22Rv1 (cell line): ENCODE measurements at regions not wholly inside any gene's neighbourhood (a gene's known extent, or its start where the extent isn't known, plus 50 kb on each side); places are given as distances from the start of the nearest gene placed in this dataset.

Experiments used
- H3K27ac ChIP-seq: fragments of 450-650 bp; 2 replicates; pipeline ENCODE4 v1.5.1; 2017
- ZFX ChIP-seq: fragments of 450-650 bp; IDR thresholded peaks from 2 replicates; pipeline ENCODE4 v1.6.1; 2017; ENCODE audit warnings: antibody characterized with exemption, borderline replicate concordance
- TF ChIP-seq, protein P1 (sequence below): fragments of 450-650 bp; IDR thresholded peaks from 2 replicates; pipeline ENCODE4 v1.5.1; 2017; ENCODE audit warnings: mild to moderate bottlenecking

DNA sequence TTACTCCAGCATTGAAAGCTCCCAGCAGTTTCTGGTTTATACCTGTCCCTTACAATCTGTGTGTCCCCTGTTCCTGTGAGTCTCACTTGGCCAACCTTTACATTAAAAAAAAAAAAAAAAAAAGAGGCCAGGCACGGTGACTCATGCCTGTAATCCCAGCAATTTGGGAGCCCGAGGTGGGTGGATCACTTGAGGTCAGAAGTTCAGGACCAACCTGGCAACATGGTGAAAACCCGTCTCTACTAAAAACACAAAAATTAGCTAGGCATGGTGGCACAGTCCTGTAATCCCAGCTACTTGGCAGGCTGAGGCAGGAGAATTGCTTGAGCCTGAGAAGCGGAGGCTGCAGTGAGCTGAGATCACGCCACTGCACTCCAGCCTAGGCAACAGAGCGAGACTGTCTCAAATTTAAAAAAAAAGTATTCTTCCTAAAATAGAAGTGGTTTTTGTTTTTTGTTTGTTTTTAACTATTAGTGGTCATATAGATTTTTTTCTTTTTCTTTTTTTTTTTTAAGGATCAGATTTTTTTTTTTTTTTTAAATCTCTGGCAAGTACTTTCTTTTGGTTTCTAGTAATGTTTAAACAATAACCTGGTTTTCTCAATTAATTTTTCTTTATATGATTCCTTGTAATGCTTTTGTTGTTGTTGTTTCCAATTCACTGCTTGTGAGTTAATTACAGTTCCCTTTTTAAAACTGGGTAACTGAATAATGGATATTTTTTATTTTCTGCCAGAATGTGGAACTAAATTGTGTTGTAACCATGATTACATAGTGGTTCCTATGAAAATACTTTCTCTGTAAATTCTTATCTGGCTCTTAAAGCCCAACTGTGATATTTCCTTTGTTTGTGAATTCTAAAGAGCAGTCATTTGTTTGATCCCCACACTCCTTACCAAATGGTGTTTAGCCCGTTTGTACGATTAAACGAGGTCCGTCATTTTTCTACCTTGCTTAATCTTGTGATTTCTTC is 116.8 kb downstream of the CTAGE1 start:
- TF ChIP-seq ZFX: no peak
- TF ChIP-seq, protein P1, sequence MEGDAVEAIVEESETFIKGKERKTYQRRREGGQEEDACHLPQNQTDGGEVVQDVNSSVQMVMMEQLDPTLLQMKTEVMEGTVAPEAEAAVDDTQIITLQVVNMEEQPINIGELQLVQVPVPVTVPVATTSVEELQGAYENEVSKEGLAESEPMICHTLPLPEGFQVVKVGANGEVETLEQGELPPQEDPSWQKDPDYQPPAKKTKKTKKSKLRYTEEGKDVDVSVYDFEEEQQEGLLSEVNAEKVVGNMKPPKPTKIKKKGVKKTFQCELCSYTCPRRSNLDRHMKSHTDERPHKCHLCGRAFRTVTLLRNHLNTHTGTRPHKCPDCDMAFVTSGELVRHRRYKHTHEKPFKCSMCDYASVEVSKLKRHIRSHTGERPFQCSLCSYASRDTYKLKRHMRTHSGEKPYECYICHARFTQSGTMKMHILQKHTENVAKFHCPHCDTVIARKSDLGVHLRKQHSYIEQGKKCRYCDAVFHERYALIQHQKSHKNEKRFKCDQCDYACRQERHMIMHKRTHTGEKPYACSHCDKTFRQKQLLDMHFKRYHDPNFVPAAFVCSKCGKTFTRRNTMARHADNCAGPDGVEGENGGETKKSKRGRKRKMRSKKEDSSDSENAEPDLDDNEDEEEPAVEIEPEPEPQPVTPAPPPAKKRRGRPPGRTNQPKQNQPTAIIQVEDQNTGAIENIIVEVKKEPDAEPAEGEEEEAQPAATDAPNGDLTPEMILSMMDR: no peak
- no peak overlapping the region for H3K27ac ChIP-seq

DNA sequence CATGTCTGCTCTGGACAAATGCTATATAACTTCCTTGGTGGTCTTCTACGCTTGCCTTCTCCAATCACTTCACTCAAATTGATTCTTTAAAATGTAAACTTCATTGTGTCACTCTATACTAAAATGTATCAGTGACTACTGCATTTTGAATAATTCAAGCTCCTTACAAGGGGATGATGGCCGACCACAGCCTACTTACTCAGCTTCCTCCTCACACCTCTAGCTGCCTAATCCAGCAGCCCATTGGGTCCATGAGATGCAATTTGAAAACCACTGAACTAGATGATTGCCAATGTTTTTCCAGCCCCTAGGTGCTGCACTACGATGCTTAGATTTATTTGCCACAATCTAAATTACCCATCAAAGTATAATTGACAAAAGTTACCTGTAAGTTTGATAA is 120.7 kb downstream of the CTAGE1 start:
- no peak for TF ChIP-seq ZFX
- TF ChIP-seq, protein P1: no peak
- no peak overlapping the region for H3K27ac ChIP-seq

DNA sequence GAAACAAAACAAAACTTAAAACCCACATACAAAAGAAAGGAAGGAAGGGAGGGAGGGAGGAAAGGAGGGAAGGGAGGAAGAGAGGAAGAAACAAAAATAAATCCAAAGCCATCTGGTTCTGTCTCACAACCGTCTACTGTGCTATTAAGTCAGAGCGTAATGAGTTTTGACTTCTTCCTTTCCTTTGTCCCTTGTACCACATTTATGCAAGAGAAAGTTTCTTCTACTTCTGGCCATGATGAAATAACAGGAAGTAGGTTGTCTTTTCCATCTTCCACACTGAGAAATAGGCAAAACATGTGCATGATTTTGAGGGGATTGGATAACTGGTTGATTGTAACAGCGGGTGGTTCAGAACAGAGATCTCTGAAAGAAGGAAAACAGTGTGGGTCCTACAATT is 121.4 kb downstream of the CTAGE1 start:
- TF ChIP-seq ZFX: no peak
- TF ChIP-seq, protein P1: no peak
- H3K27ac ChIP-seq: no peak overlapping the region

DNA sequence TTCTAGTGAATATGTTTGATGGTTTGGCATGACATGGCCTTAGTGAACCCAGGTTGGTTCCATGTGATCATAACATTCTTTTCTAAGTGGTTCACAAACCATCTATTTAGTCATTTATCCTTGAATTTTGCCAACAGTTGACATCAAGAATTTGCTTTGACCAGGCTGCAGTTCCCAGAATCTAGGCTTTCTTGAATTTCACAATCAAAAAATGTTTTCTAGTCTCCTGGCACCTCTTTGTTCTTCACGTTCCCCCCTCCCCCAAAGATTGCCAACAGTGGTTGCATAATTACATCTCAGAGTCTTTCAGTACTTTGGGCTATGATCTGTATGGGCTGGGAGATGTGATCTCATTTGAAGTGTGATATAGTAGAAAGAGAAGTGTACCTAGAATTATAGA is 124.0 kb downstream of the GATA6 start:
- TF ChIP-seq, protein P1: no peak
- TF ChIP-seq ZFX: no peak
- no peak overlapping the region for H3K27ac ChIP-seq

DNA sequence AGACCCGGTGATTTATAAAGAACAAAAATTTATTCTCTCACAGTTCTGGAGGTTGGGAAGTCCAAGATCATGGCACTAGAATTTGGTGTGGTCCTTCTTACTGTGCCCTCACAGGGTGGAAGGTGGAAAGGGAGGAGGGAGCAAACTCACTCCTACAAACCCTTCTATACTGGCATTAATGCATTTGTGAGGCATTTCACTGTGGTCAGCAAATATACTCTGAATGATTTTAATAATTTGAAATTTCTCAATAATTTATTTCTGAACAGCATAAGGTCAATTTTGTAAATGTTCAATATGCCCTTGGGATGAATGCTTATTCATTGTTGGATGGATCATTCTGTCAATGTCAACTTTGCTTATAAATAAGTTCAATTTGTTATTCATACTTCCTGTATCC is 120.6 kb downstream of the GATA6 start:
- TF ChIP-seq ZFX: no peak
- TF ChIP-seq, protein P1: no peak
- H3K27ac ChIP-seq: no peak overlapping the region

DNA sequence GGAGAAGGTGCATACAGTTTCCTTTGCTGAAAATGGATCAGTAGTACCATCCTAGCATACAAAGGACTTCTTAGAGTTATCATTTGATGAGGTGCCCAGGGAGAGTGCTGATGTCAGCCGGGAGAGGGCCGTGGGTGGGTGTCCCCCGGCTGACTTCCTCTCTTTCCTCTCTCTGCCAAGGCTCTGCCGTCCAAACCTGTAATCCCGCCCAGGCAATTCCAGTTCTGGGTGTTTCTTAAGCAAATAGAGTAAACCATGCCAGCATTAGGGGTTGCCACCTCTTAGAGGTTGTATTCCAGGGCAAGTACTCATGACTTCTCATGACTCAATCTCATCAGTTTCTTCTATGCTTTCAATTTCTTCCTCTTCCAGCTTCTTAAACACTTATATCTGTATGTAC is 117.2 kb downstream of the GATA6 start:
- no peak overlapping the region for H3K27ac ChIP-seq
- TF ChIP-seq, protein P1: no peak
- TF ChIP-seq ZFX: no peak
